OCI-LY1 (cell line): ENCODE measurements at regions not wholly inside any gene's neighbourhood (a gene's known extent, or its start where the extent isn't known, plus 50 kb on each side); places are given as distances from the start of the nearest gene placed in this dataset.
A peak's percentile ranks its signal among the peaks of the same experiment; 100 is the strongest.

Experiments
- H2AFZ ChIP-seq: fragments of 200-600 bp; sonication (generic), shearing (Covaris generic); 2 replicates; pipeline ENCODE4 v1.6.0; 2014; ENCODE audit warnings: antibody characterized with exemption, mild to moderate bottlenecking, low read length
- H3F3A ChIP-seq: fragments of 200-600 bp; sonication (generic), shearing (Covaris generic); 2 replicates; pipeline ENCODE4 v1.6.0; 2014; ENCODE audit warnings: mild to moderate bottlenecking, antibody characterized with exemption, low read length, moderate library complexity; ENCODE audit not compliant: insufficient read depth
- H3K27ac ChIP-seq: fragments of 200-600 bp; sonication (generic); 2 replicates; pipeline ENCODE4 v1.5.1; 2014; ENCODE audit warnings: low read length, mixed run types, mild to moderate bottlenecking, low read depth; ENCODE audit not compliant: poor library complexity, severe bottlenecking
- H3K27me3 ChIP-seq: fragments of 200-600 bp; sonication (generic); 2 replicates; pipeline ENCODE4 v1.6.0; 2014; ENCODE audit warnings: antibody characterized with exemption, mild to moderate bottlenecking, low read length, moderate library complexity; ENCODE audit not compliant: insufficient read depth
- H3K36me3 ChIP-seq: fragments of 200-600 bp; sonication (generic); 2 replicates; pipeline ENCODE4 v1.6.1; 2014; ENCODE audit warnings: mild to moderate bottlenecking, antibody characterized with exemption, low read length, moderate library complexity, mixed read lengths; ENCODE audit not compliant: insufficient read depth
- H3K4me1 ChIP-seq: fragments of 200-600 bp; sonication (generic); 2 replicates; pipeline ENCODE4 v1.5.1; 2014; ENCODE audit warnings: mild to moderate bottlenecking, low read length, moderate library complexity; ENCODE audit not compliant: insufficient read depth, severe bottlenecking
- H3K4me2 ChIP-seq: fragments of 200-600 bp; sonication (generic), shearing (Covaris generic); 2 replicates; pipeline ENCODE4 v1.6.1; 2014; ENCODE audit warnings: low read length
- H3K4me3 ChIP-seq: fragments of 200-600 bp; sonication (generic); 2 replicates; pipeline ENCODE4 v1.5.1; 2014; ENCODE audit warnings: low read length, low read depth, mild to moderate bottlenecking, mixed read lengths; ENCODE audit not compliant: poor library complexity, severe bottlenecking
- H3K79me2 ChIP-seq: fragments of 200-600 bp; shearing (Covaris generic); 2 replicates; pipeline ENCODE4 v1.6.1; 2016; ENCODE audit warnings: mixed run types, low read length, mixed read lengths; ENCODE audit not compliant: insufficient read depth
- H3K9ac ChIP-seq: fragments of 200-600 bp; sonication (generic), shearing (Covaris generic); 2 replicates; pipeline ENCODE4 v1.6.1; 2014; ENCODE audit warnings: mild to moderate bottlenecking, low read length, mixed read lengths
- H3K9me2 ChIP-seq: fragments of 200-600 bp; sonication (generic), shearing (Covaris generic); 2 replicates; pipeline ENCODE4 v1.6.1; 2014; ENCODE audit warnings: low read depth, mild to moderate bottlenecking, low read length, mixed read lengths
- H3K9me3 ChIP-seq: fragments of 200-600 bp; shearing (Covaris generic); 2 replicates; pipeline ENCODE4 v1.6.1; 2014; ENCODE audit warnings: low read length, mixed read lengths
- H4K20me1 ChIP-seq: fragments of 200-600 bp; sonication (generic), shearing (Covaris generic); 2 replicates; pipeline ENCODE4 v1.6.0; 2016; ENCODE audit warnings: mild to moderate bottlenecking, low read length; ENCODE audit not compliant: insufficient read depth
- CTCF ChIP-seq: fragments of 200-600 bp; sonication (generic), shearing (Covaris generic); IDR thresholded peaks from 2 replicates; pipeline ENCODE4 v1.5.1; 2017; ENCODE audit warnings: mild to moderate bottlenecking, antibody characterized with exemption, low read length, moderate library complexity, mixed read lengths
- EZH2 ChIP-seq: fragments of 200-600 bp; sonication (generic), shearing (Covaris generic); IDR thresholded peaks from 2 replicates; pipeline ENCODE4 v1.8.0; 2017; ENCODE audit warnings: borderline replicate concordance, mixed run types, mild to moderate bottlenecking, antibody characterized with exemption, low read length, moderate library complexity, mixed read lengths

- Histone ChIP-seq H3K9me2 (no peaks in the 10 kb centered on the region), H3K27ac (peak overlapping the region; percentile 30), H3K36me3 (no peaks in the 10 kb centered on the region; the same call in 1 of the 2 replicates), H3K4me3 (no peak overlapping the region), H3K9me3 (peaks cover 10% of the 10 kb centered on the region), H3K4me1 (peaks cover 38% of the 10 kb centered on the region), H2AFZ (0 out of 2 replicates have a peak overlapping the region, but pooled peaks have one; percentile 25), H3K4me2 (peak overlapping the region; percentile 55), H4K20me1 (no peaks in the 10 kb centered on the region), H3K27me3 (no peaks in the 10 kb centered on the region; the same call in 1 of the 2 replicates), H3F3A (no peaks in the 10 kb centered on the region), H3K79me2 (no peaks in the 10 kb centered on the region), H3K9ac (peak overlapping the region; percentile 21; the same call in 1 of the 2 replicates)
- peak; percentile 92 for TF ChIP-seq CTCF
- TF ChIP-seq EZH2: no peak
Measured at GRCh38 chr15:31489801-31490646, 163.4 kb downstream of the KLF13 start.

- Histone ChIP-seq H3K4me2 (no peak overlapping the region), H3K79me2 (no peaks in the 10 kb centered on the region), H3K27me3 (peaks cover 5% of the 10 kb centered on the region; the same call in 1 of the 2 replicates), H3K4me3 (no peak overlapping the region), H3K4me1 (peaks cover 3% of the 10 kb centered on the region), H3K27ac (no peak overlapping the region), H4K20me1 (no peaks in the 10 kb centered on the region), H3K9me3 (peaks cover 10% of the 10 kb centered on the region), H3F3A (no peaks in the 10 kb centered on the region), H2AFZ (no peak overlapping the region), H3K9me2 (no peaks in the 10 kb centered on the region), H3K36me3 (no peaks in the 10 kb centered on the region; the same call in 1 of the 2 replicates), H3K9ac (no peak overlapping the region)
- no peak for TF ChIP-seq EZH2
- no peak for TF ChIP-seq CTCF
Measured at GRCh38 chr15:31494786-31495185, 168.2 kb downstream of the KLF13 start.

- Histone ChIP-seq H3K9ac (no peak overlapping the region), H2AFZ (no peak overlapping the region), H3K27ac (no peak overlapping the region), H3K4me1 (no peaks in the 10 kb centered on the region), H3F3A (no peaks in the 10 kb centered on the region), H3K9me2 (no peaks in the 10 kb centered on the region), H3K4me2 (no peak overlapping the region), H4K20me1 (no peaks in the 10 kb centered on the region), H3K79me2 (no peaks in the 10 kb centered on the region), H3K36me3 (no peaks in the 10 kb centered on the region; the same call in 1 of the 2 replicates), H3K4me3 (no peak overlapping the region), H3K9me3 (peaks cover 10% of the 10 kb centered on the region), H3K27me3 (peaks cover 5% of the 10 kb centered on the region; the same call in 1 of the 2 replicates)
- TF ChIP-seq CTCF: no peak
- TF ChIP-seq EZH2: no peak
Measured at GRCh38 chr15:31495281-31495680, 168.6 kb downstream of the KLF13 start.
